GM19395 (cell line): ENCODE measurements at regions not wholly inside any gene's neighbourhood (a gene's known extent, or its start where the extent isn't known, plus 50 kb on each side); places are given as distances from the start of the nearest gene placed in this dataset.

Experiments used
- ATAC-seq: cut with Tn5 transposase; IDR thresholded peaks from one replicate; pipeline ENCODE4 v1.9.1; 2021; ENCODE audit warnings: mild to moderate bottlenecking, moderate library complexity; ENCODE audit not compliant: unreplicated experiment

- ATAC-seq = no peak
Observed at GRCh38 chr6:141261016-141261671, 871.6 kb upstream of the GJE1 start.

GRCh38 chr6:141260627-141261015, 872.1 kb upstream of the GJE1 start:
- no peak for ATAC-seq

- ATAC-seq = no peak
Observed at GRCh38 chr6:141259807-141260206, 872.9 kb upstream of the GJE1 start.

GRCh38 chr6:141259091-141259490, 873.6 kb upstream of the GJE1 start:
- ATAC-seq = no peak

- ATAC-seq = no peak
Observed at GRCh38 chr6:141258516-141258915, 874.2 kb upstream of the GJE1 start.

GRCh38 chr6:141254336-141254735, 878.4 kb upstream of the GJE1 start:
- no peak for ATAC-seq

GRCh38 chr6:141252828-141253608, 879.7 kb upstream of the GJE1 start:
- no peak for ATAC-seq

- ATAC-seq = no peak
Observed at GRCh38 chr6:141251286-141251685, 881.4 kb upstream of the GJE1 start.

GRCh38 chr6:141248021-141248799, 884.5 kb upstream of the GJE1 start:
- peak; percentile 67 for ATAC-seq

GRCh38 chr6:141244366-141244765, 888.4 kb upstream of the GJE1 start:
- ATAC-seq = no peak

- no peak for ATAC-seq
Observed at GRCh38 chr6:141242957-141243356, 889.8 kb upstream of the GJE1 start.

GRCh38 chr6:141229296-141229695, 903.4 kb upstream of the GJE1 start:
- no peak for ATAC-seq

GRCh38 chr6:141218583-141218982, 914.1 kb upstream of the GJE1 start:
- no peak for ATAC-seq

- ATAC-seq = no peak
Observed at GRCh38 chr6:141216726-141217125, 916.0 kb upstream of the GJE1 start.

GRCh38 chr6:141212296-141212695, 920.4 kb upstream of the GJE1 start:
- no peak for ATAC-seq

GRCh38 chr6:141211845-141212244, 920.9 kb upstream of the GJE1 start:
- no peak for ATAC-seq

GRCh38 chr6:141210901-141211300, 921.8 kb upstream of the GJE1 start:
- ATAC-seq = no peak

- no peak for ATAC-seq
Observed at GRCh38 chr6:141209890-141210289, 922.8 kb upstream of the GJE1 start.

- no peak for ATAC-seq
Observed at GRCh38 chr6:141208101-141208500, 924.6 kb upstream of the GJE1 start.

GRCh38 chr6:141203902-141204575, 928.7 kb upstream of the GJE1 start:
- ATAC-seq = no peak

- no peak for ATAC-seq
Observed at GRCh38 chr6:141202626-141203025, 930.1 kb upstream of the GJE1 start.
